ENCODE measurements at regions not wholly inside any gene's neighbourhood (a gene's known extent, or its start where the extent isn't known, plus 50 kb on each side); places are given as distances from the start of the nearest gene placed in this dataset.

DNA sequence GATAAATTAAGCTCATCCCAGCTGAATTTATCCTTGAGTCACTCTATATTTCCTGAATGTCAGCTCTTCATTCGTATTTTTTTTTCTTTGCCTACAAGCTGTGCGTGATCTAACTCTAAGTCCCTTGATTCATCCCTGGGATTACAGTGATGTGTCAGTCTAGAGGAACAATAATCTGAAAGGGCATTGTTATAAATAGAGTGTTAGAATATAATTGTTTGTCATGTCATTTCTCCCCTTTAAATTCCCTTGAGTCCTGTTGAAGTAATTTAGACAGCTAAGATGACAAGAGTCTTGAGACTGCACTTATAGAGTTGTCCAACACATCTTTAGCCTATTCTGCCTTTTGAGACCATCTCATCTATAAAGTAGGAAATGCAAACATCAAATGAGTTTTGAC lies 621.8 kb downstream of the ZIC1 start:
- no peak overlapping the region for H3K4me3 ChIP-seq (replicated peaks in 1 of 2; ENCODE audit: low read depth in 2 of 2, low read length in 2 of 2)
- TF ChIP-seq, protein P1, sequence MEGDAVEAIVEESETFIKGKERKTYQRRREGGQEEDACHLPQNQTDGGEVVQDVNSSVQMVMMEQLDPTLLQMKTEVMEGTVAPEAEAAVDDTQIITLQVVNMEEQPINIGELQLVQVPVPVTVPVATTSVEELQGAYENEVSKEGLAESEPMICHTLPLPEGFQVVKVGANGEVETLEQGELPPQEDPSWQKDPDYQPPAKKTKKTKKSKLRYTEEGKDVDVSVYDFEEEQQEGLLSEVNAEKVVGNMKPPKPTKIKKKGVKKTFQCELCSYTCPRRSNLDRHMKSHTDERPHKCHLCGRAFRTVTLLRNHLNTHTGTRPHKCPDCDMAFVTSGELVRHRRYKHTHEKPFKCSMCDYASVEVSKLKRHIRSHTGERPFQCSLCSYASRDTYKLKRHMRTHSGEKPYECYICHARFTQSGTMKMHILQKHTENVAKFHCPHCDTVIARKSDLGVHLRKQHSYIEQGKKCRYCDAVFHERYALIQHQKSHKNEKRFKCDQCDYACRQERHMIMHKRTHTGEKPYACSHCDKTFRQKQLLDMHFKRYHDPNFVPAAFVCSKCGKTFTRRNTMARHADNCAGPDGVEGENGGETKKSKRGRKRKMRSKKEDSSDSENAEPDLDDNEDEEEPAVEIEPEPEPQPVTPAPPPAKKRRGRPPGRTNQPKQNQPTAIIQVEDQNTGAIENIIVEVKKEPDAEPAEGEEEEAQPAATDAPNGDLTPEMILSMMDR (IDR thresholded peaks at IDR 0.05; ENCODE audit: low read depth, low read length), result no peak
- no peak for DNase-seq (ENCODE audit: low read depth in 2 of 2)

DNA sequence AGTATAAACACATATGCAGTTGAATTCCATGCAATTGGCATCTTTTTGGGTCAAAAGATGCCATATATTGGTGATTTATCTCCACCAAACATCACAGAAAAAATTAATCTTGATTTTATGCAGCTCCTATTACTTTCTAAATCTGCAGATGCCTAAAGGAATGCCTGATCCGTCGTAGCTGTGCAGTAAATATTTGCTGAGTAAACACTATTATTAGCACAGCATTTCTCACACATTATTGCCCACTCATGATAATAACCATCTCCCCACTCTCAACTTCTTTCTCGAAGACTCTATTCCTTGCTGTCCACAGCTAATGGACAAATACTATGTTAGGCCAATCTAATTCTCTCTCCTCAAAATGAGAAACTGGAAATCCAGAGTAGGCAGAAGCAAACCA lies 625.2 kb downstream of the ZIC1 start:
- TF ChIP-seq, protein P1 (IDR thresholded peaks at IDR 0.05; ENCODE audit: low read depth, low read length), result no peak
- DNase-seq (ENCODE audit: low read depth in 2 of 2), result no peak
- H3K4me3 ChIP-seq (replicated peaks in 1 of 2; ENCODE audit: low read depth in 2 of 2, low read length in 2 of 2), result no peak overlapping the region

DNA sequence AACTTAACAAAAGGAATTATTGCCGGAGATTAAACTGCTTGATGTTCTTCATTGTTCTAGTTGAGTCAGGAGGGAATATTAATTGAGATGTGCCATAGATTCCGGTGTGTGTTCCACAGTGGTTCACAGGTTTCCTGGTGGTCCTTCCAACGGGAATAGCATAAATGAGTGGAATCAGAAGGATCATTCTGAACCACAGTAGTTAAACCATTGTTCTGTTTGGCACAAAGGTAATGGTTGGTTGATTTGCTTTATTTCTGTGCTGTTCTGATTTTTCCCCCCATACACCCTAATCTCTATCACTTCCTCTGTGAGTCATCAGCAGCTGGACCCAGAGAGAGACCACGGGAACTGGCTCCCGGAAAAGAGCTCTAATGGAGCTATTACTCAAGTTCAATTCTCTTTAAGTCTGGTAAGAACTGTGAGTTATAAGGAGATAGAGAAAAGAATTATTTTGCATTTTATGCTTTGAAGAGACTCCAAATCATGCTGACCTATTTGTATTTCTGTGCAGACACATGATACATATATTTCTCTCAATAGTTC lies 627.2 kb downstream of the ZIC1 start:
- H3K4me3 ChIP-seq (replicated peaks in 1 of 2; ENCODE audit: low read depth in 2 of 2, low read length in 2 of 2), result no peak overlapping the region
- peak; percentile 72 to 80 for DNase-seq (ENCODE audit: low read depth in 2 of 2)
- TF ChIP-seq, protein P1 (IDR thresholded peaks at IDR 0.05; ENCODE audit: low read depth, low read length), result no peak

DNA sequence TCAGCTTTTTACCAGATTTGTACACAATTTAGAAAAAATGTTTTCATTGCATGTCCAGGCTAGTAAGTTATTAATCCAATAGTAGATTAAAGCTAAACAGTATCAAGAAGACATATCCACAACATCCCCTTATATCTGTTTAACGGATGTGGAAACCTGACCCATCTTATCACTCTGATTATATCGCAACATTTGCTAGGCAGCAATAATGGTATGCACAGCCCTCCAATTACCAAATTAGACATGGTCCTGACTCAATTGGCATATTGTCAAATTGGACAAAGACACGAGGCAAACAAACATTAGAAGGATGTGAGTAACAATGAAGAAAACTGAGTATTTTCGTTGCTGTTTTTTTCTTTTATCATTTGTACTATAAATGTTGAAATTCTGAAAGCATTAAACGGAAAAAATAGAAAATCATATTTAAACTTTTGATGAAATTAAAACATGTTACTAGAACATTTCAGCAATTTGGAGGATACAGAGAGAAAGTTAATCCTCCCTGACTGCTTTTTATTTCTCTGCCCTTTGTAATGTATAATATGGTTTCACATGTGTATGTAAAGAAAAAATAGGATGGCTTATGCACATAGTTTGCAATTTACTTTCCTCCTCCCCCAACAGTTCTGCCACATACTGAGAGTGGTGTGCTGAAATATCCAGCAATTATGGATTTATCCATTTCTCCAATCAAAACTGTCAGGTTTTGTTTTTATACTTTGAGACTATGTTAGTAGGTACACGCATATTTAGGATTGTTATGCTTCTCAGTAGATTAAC lies 633.7 kb downstream of the ZIC1 start:
- TF ChIP-seq, protein P1 (IDR thresholded peaks at IDR 0.05; ENCODE audit: low read depth, low read length), result no peak
- DNase-seq (ENCODE audit: low read depth in 2 of 2), result peak; percentile 66 to 71
- H3K4me3 ChIP-seq (replicated peaks in 1 of 2; ENCODE audit: low read depth in 2 of 2, low read length in 2 of 2), result no peak overlapping the region

DNA sequence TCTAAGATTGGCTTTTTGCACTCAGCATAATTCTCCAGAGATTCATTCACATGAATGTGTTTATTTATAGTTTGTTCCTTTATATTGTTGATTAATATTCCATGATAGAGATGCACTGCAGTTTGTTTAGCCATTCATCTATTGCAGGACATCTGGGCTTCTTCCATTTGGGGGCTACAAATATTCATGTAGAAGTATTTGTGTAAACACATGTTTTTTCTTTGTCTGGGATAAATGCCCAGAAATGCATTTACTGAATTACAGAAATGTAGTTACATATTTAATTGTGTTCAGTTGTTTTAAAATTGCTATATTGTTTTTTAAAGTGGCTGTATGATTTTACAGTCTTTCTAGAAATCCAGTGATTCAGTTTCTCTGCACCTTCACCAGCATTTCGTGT lies 635.0 kb downstream of the ZIC1 start:
- TF ChIP-seq, protein P1 (IDR thresholded peaks at IDR 0.05; ENCODE audit: low read depth, low read length), result no peak
- DNase-seq (ENCODE audit: low read depth in 2 of 2), result no peak
- H3K4me3 ChIP-seq (replicated peaks in 1 of 2; ENCODE audit: low read depth in 2 of 2, low read length in 2 of 2), result no peak overlapping the region

DNA sequence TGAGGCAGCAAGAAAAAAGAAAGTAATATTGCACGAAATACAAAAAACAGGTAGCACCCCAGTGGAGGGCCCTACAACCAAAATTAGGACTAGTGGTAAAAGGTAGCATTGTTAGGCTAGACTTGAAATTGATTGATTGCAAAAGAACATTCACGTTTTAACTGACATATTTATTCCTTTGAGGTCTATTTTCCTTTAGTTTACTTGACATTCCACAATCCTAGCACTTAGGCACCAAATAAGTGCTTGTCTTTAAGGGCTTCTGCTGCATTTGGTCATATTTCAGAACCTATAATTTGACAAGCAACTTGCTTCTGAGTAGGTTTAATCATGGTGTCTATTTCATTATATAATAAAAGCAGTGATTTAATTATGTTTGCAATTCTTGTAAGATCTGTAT lies 642.7 kb upstream of the AGTR1 start:
- TF ChIP-seq, protein P1 (IDR thresholded peaks at IDR 0.05; ENCODE audit: low read depth, low read length), result no peak
- DNase-seq (ENCODE audit: low read depth in 2 of 2), result no peak
- no peak overlapping the region for H3K4me3 ChIP-seq (replicated peaks in 1 of 2; ENCODE audit: low read depth in 2 of 2, low read length in 2 of 2)
